NCI-H345 treated with DMSO at 0.1 percent for 48 hours (cell line): ENCODE measurements at regions not wholly inside any gene's neighbourhood (a gene's known extent, or its start where the extent isn't known, plus 50 kb on each side); places are given as distances from the start of the nearest gene placed in this dataset.

Experiments
- DNase-seq: peaks from one replicate; lab custom pipeline; 2025; ENCODE audit not compliant: unreplicated experiment; lab: John Stamatoyannopoulos, UW

- no peak for DNase-seq
Measured at GRCh38 chr20:37643400-37643799, 50.4 kb upstream of the CTNNBL1 start.

GRCh38 chr20:37642246-37642645 lies 51.6 kb upstream of the CTNNBL1 start:
- DNase-seq = no peak

GRCh38 chr20:37640600-37641561 lies 52.9 kb upstream of the CTNNBL1 start:
- no peak for DNase-seq

- no peak for DNase-seq
Measured at GRCh38 chr20:37638527-37638926, 55.3 kb upstream of the CTNNBL1 start.

- no peak for DNase-seq
Measured at GRCh38 chr20:37636977-37637376, 56.9 kb upstream of the CTNNBL1 start.

GRCh38 chr20:37636212-37636975 lies 57.4 kb upstream of the CTNNBL1 start:
- no peak for DNase-seq

GRCh38 chr20:37630993-37631392 lies 62.8 kb upstream of the CTNNBL1 start:
- no peak for DNase-seq

- DNase-seq = peak; percentile 28
Measured at GRCh38 chr20:37630166-37630565, 63.7 kb upstream of the CTNNBL1 start.

- no peak for DNase-seq
Measured at GRCh38 chr20:37627767-37628130, 66.1 kb upstream of the CTNNBL1 start.

- no peak for DNase-seq
Measured at GRCh38 chr20:37627060-37627766, 66.6 kb upstream of the CTNNBL1 start.

GRCh38 chr20:37624963-37625362 lies 68.9 kb upstream of the CTNNBL1 start:
- no peak for DNase-seq

- DNase-seq = no peak
Measured at GRCh38 chr20:37622728-37623127, 71.1 kb upstream of the CTNNBL1 start.

GRCh38 chr20:37619496-37619895 lies 74.3 kb upstream of the CTNNBL1 start:
- DNase-seq = no peak

- no peak for DNase-seq
Measured at GRCh38 chr20:37616110-37616425, 77.8 kb upstream of the CTNNBL1 start.

- DNase-seq = peak; percentile 15
Measured at GRCh38 chr20:37615340-37616109, 78.3 kb upstream of the CTNNBL1 start.

- DNase-seq = no peak
Measured at GRCh38 chr20:37611852-37612251, 82.0 kb upstream of the CTNNBL1 start.

GRCh38 chr20:37611346-37611745 lies 82.5 kb upstream of the CTNNBL1 start:
- no peak for DNase-seq

GRCh38 chr20:37610203-37610798 lies 82.6 kb upstream of the BLCAP start:
- no peak for DNase-seq

GRCh38 chr20:37602634-37603033 lies 75.0 kb upstream of the BLCAP start:
- no peak for DNase-seq

- DNase-seq = no peak
Measured at GRCh38 chr20:37600486-37600885, 72.8 kb upstream of the BLCAP start.
